ENCODE measurements at regions not wholly inside any gene's neighbourhood (a gene's known extent, or its start where the extent isn't known, plus 50 kb on each side); places are given as distances from the start of the nearest gene placed in this dataset.
"Not testable (repeated sequence)": the region's sequence is repeated elsewhere in the genome, so short reads cannot be mapped to it uniquely, and the experiment has no call there.

- not testable (repeated sequence) for DNase-seq (ENCODE audit: low read depth)
Measured at GRCh38 chr22:26972915-26973314, 315.5 kb downstream of the MIAT start.

GRCh38 chr22:26974034-26974433, 316.6 kb downstream of the MIAT start:
- no peak for DNase-seq (ENCODE audit: low read depth)

GRCh38 chr22:26974914-26975803, 317.8 kb downstream of the MIAT start:
- DNase-seq (ENCODE audit: low read depth): peak; percentile 4

GRCh38 chr22:26975865-26976264, 318.5 kb downstream of the MIAT start:
- DNase-seq (ENCODE audit: low read depth): no peak

- DNase-seq (ENCODE audit: low read depth): no peak
Measured at GRCh38 chr22:26977741-26978376, 320.5 kb downstream of the MIAT start.

GRCh38 chr22:26979294-26979693, 321.9 kb downstream of the MIAT start:
- DNase-seq (ENCODE audit: low read depth): no peak

- DNase-seq (ENCODE audit: low read depth): no peak
Measured at GRCh38 chr22:26981111-26981510, 323.7 kb downstream of the MIAT start.

- DNase-seq (ENCODE audit: low read depth): no peak
Measured at GRCh38 chr22:26981541-26981940, 324.2 kb downstream of the MIAT start.

GRCh38 chr22:26983311-26983710, 325.9 kb downstream of the MIAT start:
- DNase-seq (ENCODE audit: low read depth): no peak

- DNase-seq (ENCODE audit: low read depth): no peak
Measured at GRCh38 chr22:26985206-26985605, 327.8 kb downstream of the MIAT start.

GRCh38 chr22:26985931-26986782, 328.8 kb downstream of the MIAT start:
- no peak for DNase-seq (ENCODE audit: low read depth)

- no peak for DNase-seq (ENCODE audit: low read depth)
Measured at GRCh38 chr22:26986884-26987283, 329.5 kb downstream of the MIAT start.

- no peak for DNase-seq (ENCODE audit: low read depth)
Measured at GRCh38 chr22:26990503-26991189, 333.3 kb downstream of the MIAT start.

GRCh38 chr22:26992556-26992955, 335.2 kb downstream of the MIAT start:
- no peak for DNase-seq (ENCODE audit: low read depth)

GRCh38 chr22:26993886-26994285, 336.5 kb downstream of the MIAT start:
- DNase-seq (ENCODE audit: low read depth): no peak

- no peak for DNase-seq (ENCODE audit: low read depth)
Measured at GRCh38 chr22:26994801-26995200, 337.4 kb downstream of the MIAT start.

GRCh38 chr22:26995235-26995634, 337.8 kb downstream of the MIAT start:
- no peak for DNase-seq (ENCODE audit: low read depth)

- DNase-seq (ENCODE audit: low read depth): no peak
Measured at GRCh38 chr22:26996154-26996553, 338.8 kb downstream of the MIAT start.

GRCh38 chr22:26998129-26998528, 340.7 kb downstream of the MIAT start:
- no peak for DNase-seq (ENCODE audit: low read depth)

- no peak for DNase-seq (ENCODE audit: low read depth)
Measured at GRCh38 chr22:26998716-26999115, 341.3 kb downstream of the MIAT start.

- DNase-seq (ENCODE audit: low read depth): no peak
Measured at GRCh38 chr22:27003297-27003696, 345.9 kb downstream of the MIAT start.

- no peak for DNase-seq (ENCODE audit: low read depth)
Measured at GRCh38 chr22:27004434-27004833, 347.0 kb downstream of the MIAT start.

Measured in EH (cell line).